ENCODE measurements at regions not wholly inside any gene's neighbourhood (a gene's known extent, or its start where the extent isn't known, plus 50 kb on each side); places are given as distances from the start of the nearest gene placed in this dataset.

- no peak for DNase-seq
These were observed 146.5 kb downstream of the NSG2 start for GRCh38 chr5:174191850-174192655.

- no peak for DNase-seq
These were observed 147.4 kb downstream of the NSG2 start for GRCh38 chr5:174192901-174193300.

- DNase-seq, result no peak
These were observed 150.0 kb downstream of the NSG2 start for GRCh38 chr5:174195517-174195916.

GRCh38 chr5:174197929-174198328 lies 152.4 kb downstream of the NSG2 start:
- DNase-seq, result no peak

- DNase-seq, result no peak
These were observed 153.0 kb downstream of the NSG2 start for GRCh38 chr5:174198541-174198940.

- DNase-seq, result no peak
These were observed 157.5 kb downstream of the NSG2 start for GRCh38 chr5:174202996-174203395.

GRCh38 chr5:174204535-174205313 lies 159.2 kb downstream of the NSG2 start:
- DNase-seq, result no peak

- no peak for DNase-seq
These were observed 160.4 kb downstream of the NSG2 start for GRCh38 chr5:174205939-174206338.

- no peak for DNase-seq
These were observed 165.2 kb downstream of the NSG2 start for GRCh38 chr5:174210596-174211276.

GRCh38 chr5:174211277-174211626 lies 165.7 kb downstream of the NSG2 start:
- DNase-seq, result no peak

GRCh38 chr5:174217527-174217926 lies 172.0 kb downstream of the NSG2 start:
- DNase-seq, result no peak

- DNase-seq, result no peak
These were observed 172.7 kb downstream of the NSG2 start for GRCh38 chr5:174218162-174218561.

- DNase-seq, result no peak
These were observed 174.9 kb downstream of the NSG2 start for GRCh38 chr5:174220417-174220816.

GRCh38 chr5:174221436-174221835 lies 175.9 kb downstream of the NSG2 start:
- no peak for DNase-seq

- no peak for DNase-seq
These were observed 176.4 kb downstream of the NSG2 start for GRCh38 chr5:174221946-174222345.

GRCh38 chr5:174222891-174223290 lies 177.4 kb downstream of the NSG2 start:
- no peak for DNase-seq

- no peak for DNase-seq
These were observed 177.8 kb downstream of the NSG2 start for GRCh38 chr5:174223355-174223754.

GRCh38 chr5:174229068-174229467 lies 183.6 kb downstream of the NSG2 start:
- DNase-seq, result no peak

GRCh38 chr5:174229514-174230370 lies 184.2 kb downstream of the NSG2 start:
- no peak for DNase-seq

- no peak for DNase-seq
These were observed 186.5 kb downstream of the NSG2 start for GRCh38 chr5:174231956-174232487.

GRCh38 chr5:174234388-174234787 lies 188.9 kb downstream of the NSG2 start:
- DNase-seq, result no peak

- DNase-seq, result no peak
These were observed 189.9 kb downstream of the NSG2 start for GRCh38 chr5:174235221-174236011.
